GM19238 (cell line): ENCODE measurements at regions not wholly inside any gene's neighbourhood (a gene's known extent, or its start where the extent isn't known, plus 50 kb on each side); places are given as distances from the start of the nearest gene placed in this dataset.

Experiments used
- DNase-seq: peaks from one replicate; pipeline ENCODE4 v3.0.0; 2011; ENCODE audit warnings: low spot score; ENCODE audit not compliant: insufficient read length

DNA sequence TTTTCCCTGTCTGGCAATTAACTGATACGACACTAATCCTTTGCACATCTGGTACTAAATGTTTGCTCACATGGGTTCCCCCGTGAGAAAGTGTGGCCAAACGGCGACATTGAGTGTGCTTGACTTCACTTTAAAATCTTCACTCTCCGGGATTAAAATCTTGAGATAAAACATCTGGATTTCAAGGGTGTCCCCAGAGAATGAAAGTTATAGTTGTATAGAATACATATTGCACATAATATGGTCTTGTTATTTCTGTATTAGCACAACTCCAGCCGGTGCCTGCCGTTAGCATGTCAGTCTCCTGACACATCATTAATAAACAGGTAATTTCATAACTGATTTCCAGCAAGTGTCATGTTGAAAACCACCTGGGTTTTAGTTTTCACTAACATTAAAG, 749.0 kb upstream of the SOX9 start:
- DNase-seq: no peak

DNA sequence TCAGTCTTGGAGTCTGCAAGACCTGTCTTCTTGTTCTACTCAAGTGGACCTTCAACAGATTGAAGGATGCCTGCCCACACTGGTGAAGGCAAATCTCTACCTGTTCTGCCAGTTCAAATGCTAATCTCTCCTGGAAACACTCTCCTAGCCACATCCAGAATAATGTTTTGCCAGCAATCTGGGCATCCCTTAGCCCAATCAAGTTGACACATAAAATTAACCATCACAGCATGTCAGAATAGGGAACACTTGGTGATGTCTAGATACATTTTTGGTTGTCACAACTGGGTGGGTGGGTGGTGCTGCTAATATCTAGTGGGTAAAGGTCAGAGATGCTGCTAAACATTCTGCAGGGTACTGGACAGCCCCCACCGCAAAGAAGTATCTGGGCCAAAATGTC, 744.9 kb upstream of the SOX9 start:
- no peak for DNase-seq

DNA sequence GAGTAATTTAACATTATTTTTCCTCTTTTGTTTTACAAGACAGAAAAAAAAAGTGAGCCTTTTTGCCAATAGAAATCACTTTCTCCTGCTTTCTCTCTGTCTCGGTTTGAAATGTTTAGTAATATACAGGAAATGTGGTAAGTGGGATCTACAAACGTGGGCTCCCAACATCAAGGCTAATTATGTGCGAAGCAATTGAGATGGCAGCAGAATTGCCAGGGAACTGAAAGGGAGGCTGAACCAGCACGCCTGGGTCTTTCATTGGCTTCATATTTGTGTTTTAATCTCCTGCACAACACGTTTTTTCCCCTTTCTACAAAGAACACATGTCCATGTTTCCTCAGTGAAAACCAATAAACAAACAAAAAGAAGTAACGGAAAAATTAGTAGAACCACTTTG, 743.9 kb upstream of the SOX9 start:
- DNase-seq: no peak

DNA sequence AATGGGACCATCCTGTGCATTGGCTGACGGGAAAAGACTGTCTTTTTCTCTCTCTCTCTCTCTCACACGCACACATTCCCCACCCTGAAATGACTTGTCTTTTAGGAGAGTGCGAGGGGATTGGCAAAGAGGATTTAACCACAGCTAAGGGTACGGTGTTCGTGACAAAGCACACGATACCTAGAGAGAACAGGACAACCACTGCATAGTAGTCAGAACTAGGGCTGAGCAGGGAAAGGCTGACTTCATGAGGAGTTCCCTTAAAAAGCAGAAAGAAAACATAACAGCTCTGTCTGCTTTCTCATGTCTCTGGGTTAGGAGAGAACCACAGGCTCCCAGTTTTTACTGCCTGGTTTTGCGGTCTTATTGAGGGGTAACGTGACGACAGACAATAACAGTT, 742.8 kb upstream of the SOX9 start:
- DNase-seq: no peak

DNA sequence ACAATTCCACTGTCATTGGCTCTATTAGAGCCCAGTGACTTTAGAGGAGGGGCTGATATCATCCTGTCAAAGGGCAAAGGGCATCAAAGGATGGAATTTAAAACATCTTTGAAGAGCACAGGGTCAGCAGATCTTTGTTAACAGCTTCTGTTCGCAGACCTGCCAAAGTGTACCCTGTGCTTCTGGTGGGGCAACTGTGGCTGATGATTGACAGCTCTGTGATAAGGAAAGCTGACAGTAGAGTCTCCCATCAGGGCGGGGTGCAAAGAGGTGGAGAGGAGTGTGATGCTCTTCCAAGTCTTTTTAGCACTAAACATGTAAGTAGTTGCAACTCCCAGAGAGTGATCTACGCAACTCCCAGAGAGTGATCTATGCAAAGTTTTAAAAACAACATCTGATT, 742.1 kb upstream of the SOX9 start:
- no peak for DNase-seq

DNA sequence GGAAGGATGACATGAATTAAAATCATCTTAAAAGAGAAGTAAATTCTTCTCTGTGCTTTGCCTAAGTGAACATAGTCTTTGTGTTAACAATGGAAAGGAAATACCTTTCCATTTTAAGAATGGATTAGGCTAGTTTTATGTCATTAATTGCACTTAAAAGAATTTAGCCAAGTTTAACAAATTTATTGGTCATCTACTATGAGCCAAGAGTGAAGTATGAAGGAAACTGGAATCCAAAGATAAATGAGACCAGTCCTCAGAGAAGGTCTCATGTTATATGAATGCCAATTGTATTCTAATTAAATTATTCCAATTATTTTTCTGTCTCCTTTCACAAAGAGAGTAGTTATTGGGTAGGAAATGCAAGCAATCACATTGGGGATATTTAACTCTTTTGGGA, 741.3 kb upstream of the SOX9 start:
- no peak for DNase-seq

DNA sequence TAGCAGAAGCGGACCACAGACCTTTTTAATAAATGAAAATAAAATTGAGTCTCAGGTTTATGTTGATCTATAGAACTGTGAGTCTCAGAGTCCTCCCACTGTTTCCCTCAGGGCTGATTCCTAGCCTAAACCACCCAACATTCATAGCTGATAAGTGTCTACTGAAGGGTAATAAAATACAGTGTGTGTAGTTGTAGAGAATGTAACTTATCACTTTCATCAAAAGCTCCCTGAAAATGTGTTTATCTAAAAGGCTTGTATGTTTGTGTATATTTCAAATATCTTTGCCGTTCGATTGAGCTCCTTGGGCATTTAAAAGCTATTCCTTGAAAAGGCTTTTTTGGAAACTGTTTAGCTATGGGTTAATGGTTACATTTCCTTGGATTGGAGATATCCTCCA, 740.3 kb upstream of the SOX9 start:
- no peak for DNase-seq

DNA sequence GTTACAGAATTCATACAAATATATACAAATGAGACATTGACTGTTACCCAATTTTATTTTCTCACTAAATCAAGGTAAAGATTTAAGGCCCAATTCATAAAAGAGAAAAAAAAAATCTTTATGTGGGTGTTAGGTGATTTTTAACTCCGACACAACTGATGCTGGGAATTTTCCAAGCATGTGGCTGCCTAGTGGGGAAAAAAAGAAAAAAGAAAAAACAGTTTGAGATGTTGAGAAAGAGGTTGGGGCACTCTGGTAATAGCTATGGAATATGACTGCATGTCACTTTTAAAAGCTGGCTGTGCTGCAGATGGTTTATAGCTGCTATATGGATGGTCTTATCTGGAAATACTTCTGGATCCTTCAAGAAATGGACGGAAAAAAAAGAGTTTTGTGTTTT, 739.9 kb upstream of the SOX9 start:
- no peak for DNase-seq

DNA sequence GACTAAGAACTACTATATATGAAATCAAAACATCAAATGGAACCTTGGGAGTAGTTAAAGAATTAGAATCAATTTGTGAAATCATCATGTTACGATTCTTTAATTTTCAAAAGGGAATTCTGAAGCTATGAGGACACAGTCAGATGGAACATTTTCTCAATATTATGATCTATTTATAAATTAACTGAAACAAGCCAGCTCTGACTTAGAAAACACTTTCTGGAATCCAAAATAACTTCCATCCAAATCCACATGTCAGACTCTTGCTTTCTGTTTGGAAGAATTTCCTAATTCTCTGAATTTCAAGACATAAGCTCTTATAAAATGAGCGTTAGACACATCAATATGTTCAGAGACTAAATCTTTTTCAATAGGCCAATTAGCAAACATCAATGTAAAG, 737.7 kb upstream of the SOX9 start:
- DNase-seq: no peak

DNA sequence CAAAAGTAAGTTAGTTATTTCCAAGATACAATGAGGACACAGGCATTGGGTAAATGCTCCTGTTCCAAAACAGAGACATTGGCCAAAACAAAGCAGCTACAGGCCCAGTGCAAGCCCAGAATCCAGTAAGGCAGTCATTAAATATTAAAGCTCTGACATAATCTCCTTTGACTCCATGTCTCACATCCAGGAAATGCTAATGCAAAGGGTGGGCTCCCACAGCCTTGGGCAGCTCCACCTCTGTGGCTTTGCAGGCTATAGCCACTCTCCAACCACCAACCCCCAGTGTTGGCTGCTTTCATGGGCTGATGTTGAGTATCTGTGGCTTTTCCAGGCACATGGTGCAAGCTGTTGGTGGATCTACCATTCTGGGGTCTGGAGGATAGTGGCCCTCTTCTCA, 733.4 kb upstream of the SOX9 start:
- no peak for DNase-seq

DNA sequence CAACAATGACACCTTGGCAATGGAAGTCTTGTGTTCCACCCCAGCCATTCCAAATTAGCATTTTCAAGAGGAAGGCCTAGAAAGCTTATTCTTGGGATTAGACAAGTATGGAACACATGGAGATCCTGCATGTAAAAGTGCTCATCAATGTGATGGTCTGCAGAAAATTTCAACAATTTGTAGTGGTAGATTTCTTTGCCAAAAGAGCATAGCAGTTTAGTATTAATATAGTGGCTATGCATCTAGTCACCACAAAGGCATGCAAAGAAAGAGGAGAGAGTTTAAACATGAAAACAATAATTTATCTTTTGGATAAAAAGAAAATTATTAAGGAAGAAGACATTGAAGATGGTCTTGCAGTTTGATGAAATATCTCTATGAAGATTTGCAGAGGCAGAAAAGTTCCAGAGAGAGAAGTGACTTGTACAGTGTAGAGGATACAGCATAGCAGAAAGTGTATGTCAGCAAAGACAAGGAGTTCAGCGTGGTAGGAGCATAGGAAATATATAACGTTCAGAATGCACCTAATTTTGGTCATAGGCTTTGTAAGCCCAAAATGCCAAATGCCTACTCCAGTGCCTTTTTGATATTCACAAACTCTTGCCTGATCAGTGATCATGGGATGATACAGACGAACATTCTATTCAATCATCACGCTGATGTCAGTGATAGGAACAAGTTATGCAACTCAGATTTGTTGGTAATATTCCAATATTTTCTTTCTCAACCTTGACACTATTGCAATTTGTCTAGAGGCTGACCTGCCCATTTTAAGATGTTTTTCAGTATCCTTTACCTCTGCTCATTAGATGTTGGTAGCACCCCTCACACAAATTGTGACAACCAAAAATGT, 727.9 kb upstream of the SOX9 start:
- DNase-seq: no peak

DNA sequence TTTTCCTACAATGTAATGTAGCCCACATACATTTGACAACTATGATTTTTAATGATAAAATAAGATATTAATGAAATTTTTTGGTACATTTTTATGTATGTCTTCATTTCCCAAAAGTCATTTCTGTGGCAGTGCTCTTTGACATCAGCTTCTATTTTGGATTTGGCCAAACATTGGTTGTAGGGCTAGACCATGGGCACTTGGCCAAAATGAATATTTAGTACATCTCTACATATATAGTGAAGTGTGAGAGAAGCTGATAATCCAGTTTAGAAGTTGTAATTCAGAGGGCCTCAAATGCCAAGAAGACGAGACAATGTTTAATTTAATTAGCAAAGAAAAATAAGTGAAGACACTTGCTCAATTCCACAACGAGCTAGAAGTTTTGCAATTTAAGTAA, 724.9 kb upstream of the SOX9 start:
- no peak for DNase-seq

DNA sequence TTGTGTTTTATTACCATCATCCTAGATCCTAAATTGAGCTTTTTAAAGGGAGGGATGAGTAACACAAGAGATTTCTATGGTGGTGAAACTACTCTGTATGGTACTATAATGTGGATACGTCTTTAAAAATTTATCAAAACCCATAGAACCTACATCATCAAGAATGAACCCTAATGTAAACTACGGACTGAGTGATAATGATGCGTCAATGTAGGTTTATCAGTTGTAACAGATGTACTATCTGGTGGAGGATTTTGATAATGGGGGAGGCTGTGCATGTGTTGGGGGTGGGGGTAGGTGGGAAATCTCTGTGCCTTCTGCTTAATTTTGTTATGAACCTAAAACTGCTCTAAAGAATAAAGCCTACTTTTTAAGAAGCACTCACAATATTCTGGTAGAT, 724.1 kb upstream of the SOX9 start:
- no peak for DNase-seq

DNA sequence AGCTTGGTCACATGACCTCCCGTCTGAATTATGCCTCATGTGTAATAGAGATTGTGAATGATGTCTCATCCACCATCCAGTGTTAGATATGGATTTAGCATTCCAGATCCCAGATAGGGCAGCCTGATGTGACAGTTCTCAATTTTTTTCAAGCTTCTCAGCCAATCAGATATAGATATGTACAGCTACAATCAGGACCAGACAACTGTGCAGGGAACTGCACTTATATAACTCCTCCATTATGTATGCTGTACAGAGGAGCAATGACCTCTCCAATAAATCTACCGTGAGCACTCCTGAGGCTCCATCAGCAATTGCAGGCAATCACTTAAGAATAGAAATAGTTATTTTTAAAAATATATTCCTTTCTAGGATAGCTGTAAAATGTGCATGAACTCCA, 722.8 kb upstream of the SOX9 start:
- no peak for DNase-seq

DNA sequence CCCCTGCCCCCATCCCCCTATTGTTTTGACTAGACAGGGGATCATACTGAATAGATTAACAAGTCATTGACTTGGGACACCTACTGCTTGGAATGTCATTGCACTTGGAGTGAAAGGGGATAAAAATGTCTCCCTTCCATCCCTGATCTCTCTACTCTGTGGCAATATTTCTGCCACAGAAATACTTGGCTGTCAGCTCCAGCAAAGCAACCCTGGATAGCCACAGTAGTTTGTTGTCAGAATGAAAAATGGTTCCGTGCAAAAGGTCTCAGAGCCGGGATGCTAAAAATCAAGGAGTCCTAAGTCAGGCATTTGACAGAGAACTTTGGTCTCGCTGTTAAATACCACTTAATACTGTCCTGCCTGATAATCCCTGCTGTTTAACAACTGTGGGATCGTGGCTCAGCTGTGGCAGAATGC, 722.0 kb upstream of the SOX9 start:
- DNase-seq: no peak

DNA sequence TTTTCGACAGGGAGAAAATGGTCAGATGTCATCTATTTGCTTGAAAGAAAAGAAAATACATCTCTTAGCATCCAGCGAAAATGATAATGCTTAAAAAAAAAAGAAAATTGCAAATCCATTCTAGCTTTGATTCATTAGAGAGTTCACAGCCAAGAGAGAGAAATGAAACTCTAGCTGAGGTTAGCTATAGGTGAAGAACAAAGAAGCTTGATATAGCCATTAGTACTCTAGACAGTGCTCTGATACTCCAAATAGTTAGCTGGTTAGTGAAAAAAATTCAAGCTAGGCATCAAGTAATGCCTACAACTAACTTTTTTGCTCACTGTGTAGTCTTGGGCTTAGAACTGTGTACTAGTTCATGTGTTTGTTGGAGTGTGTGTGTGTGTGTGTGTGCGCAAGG, 721.6 kb upstream of the SOX9 start:
- no peak for DNase-seq

DNA sequence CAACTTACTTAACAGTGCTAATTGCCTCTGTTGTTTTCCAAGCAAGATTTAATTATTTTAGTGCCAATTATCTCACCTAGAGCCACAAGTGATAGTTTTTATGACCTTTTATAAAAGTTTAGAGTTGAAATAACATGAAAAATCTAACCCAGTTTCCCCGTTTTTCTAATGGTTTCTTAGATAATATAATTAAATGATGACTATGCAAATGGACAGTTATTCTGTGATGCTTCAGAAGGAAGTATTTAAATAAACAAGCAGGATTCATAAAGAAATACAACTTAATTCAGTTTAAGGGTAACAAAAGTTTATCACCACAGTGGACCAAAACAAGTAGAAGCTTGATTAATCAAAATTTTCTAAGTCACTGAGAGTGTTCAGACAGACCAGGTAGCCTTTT, 721.2 kb upstream of the SOX9 start:
- no peak for DNase-seq

DNA sequence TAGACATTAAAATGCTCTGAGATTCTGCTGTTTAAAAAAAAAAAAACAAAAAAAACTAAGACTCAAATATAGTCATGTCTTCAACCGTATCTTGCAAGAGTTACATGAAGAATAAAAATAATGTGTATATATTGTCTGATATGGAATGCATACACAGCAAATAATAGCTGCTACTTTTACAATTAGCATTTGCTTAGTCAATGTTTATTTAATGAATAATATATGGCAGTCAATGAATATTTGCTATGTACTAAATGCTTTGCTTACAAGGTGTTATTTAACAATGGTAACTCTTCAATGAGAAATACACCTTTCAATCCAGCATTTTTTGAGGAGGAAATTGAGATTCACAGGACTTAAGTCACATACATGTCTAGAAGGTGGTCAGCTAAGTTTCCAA, 718.8 kb upstream of the SOX9 start:
- no peak for DNase-seq

DNA sequence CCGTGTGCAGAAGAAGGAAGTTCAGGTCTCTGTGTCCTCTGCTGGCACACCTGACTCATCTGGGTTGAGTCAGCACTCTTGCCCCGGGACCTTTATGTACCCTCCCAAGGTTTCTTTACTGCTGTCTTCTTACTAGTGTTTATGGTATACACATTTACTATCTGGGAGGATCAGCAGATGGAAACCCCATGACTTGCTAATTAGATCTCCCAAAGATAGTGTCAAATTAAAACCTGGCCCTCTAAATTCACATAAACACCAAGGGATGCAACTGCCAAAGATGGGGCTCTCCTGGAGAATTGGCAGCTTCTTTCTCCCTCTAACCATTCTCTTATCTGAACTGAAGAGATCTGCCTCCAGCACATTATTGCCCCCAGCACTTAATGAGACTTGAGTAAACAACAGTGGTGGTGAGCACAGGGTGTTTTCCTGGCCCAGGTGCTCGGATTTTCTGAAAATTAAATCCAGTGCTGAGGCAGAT, 718.1 kb upstream of the SOX9 start:
- DNase-seq: no peak

DNA sequence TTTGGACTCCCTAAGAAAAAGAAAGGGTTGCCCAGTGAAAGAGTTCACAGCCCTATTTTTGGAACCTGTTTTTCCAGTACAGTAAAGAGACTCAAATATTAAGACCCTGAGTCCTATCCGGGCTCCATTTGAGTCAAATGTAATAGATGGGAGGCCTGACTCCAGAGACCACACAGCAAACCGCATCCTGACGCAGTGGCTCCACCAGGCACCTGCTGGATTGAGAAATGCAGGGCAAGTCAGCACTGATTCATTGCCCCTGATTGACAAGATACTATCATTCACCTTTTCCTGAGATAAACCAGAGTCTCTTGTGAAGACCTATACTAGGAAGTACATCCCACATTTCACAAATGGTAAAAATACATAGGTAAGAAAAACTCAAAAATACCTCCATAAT, 715.7 kb upstream of the SOX9 start:
- DNase-seq: no peak

DNA sequence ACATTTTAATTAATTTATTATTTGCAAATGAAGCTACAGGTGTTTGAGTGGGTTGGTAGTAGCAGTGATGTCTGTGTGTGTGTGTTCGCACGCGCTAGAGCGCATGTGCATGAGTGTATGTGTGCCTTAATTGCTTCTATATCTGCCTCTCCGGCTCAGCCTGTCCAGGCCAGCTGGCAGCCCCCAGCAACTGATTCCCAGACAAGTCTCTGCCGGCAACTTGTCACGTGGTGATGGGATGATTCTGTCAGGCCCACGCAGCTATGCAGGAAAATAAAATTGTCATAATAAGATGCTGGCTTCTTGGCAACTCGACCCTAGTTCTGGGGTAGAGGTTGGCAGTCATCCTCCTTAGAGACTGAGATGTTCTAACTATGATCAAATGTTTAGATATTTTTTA, 712.8 kb upstream of the SOX9 start:
- no peak for DNase-seq

DNA sequence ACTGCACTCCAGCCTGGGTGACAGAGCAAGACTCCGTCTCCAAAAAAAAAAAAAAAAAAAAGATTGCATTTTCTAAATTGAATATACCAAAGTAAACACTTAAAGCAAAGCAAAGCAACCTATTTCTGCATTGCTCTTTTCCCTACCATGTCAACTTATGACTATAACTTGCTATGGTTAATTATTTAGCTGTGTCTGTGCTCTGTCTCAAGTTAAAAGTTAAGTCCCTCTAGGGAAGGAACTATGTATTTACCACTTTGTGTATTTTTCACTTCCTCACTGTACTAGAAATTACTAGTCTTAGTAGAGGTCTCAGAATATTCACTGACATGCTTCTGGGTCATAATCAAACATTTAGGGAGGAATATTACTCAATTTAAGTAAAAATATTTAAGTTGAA, 711.7 kb upstream of the SOX9 start:
- DNase-seq: no peak

DNA sequence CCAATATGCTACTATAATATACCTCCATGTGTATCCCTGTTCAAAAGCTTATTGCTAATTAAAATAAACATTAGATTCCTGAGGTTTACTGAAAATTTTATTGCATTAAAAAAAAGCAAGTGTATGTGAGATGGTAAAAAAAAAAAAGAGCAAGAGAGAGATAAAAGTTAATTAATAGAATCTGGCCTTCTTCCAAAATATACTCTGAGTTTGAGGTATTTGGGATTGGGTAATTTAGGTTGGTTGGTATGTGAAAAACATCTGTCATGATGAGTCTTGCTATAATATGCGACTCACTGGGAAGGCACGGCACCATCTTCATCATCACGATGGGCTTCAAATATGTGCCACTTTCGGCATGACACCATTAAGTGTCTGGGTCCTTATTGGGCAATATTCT, 711.1 kb upstream of the SOX9 start:
- DNase-seq: no peak

DNA sequence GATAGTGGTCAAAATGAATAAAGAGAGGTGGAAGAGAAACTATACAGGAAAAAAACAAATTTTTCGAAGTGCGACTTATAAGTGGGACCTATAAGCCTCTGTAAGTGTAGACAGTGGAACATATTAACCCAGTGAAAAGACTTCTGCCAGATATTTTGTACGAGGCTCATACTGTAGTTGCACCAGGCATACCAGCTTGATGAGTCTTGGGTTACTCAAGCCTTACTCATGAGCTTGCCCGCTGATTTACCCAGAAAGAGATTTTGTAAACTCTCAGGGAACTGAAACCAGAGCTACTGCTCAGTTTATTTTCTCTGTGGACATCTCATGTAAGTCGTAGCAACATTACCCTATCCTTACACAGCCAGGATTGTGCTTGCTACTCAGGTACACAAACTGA, 708.0 kb upstream of the SOX9 start:
- DNase-seq: no peak
